Fibroblast of mammary gland (primary cell): ENCODE measurements at regions not wholly inside any gene's neighbourhood (a gene's known extent, or its start where the extent isn't known, plus 50 kb on each side); places are given as distances from the start of the nearest gene placed in this dataset.
A peak's percentile ranks its signal among the peaks of the same experiment; 100 is the strongest.
"Not testable (repeated sequence)": the region's sequence is repeated elsewhere in the genome, so short reads cannot be mapped to it uniquely, and the experiment has no call there.

ENCODE experiments used
- DNase-seq: peaks from one replicate; pipeline ENCODE4 v3.0.0-alpha.2; 2010; ENCODE audit warnings: low read depth
- H3K4me3 ChIP-seq: 2 replicates; pipeline ENCODE4 v1.5.1; 2011; ENCODE audit warnings: low read depth, mild to moderate bottlenecking, low read length, moderate library complexity; ENCODE audit not compliant: control insufficient read depth
- TF ChIP-seq, protein P1 (sequence below): conservative IDR thresholded peaks from 2 replicates; pipeline ENCODE4 v1.5.1; 2011; ENCODE audit warnings: low read depth, low read length, inconsistent platforms; ENCODE audit not compliant: control insufficient read depth, insufficient read depth

DNA sequence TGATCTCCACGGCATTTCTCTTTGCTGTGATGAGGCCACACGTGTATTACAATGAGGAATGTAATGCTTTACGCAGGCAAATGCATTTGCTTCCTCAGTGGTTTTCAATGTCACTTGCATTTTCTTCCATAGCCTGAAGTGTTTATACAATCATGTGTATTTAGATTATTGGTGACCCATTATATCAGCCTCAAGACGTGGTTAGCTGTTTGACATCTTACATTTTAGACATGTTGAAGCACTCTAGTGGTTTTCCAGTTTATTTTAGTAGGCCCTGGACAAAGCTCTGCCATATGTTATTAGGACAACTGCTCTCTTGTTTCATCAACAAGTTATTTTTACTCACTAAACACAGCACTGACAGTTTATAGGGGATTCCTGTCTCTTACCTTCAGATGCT lies 200.4 kb downstream of the UTRN start:
- TF ChIP-seq, protein P1, sequence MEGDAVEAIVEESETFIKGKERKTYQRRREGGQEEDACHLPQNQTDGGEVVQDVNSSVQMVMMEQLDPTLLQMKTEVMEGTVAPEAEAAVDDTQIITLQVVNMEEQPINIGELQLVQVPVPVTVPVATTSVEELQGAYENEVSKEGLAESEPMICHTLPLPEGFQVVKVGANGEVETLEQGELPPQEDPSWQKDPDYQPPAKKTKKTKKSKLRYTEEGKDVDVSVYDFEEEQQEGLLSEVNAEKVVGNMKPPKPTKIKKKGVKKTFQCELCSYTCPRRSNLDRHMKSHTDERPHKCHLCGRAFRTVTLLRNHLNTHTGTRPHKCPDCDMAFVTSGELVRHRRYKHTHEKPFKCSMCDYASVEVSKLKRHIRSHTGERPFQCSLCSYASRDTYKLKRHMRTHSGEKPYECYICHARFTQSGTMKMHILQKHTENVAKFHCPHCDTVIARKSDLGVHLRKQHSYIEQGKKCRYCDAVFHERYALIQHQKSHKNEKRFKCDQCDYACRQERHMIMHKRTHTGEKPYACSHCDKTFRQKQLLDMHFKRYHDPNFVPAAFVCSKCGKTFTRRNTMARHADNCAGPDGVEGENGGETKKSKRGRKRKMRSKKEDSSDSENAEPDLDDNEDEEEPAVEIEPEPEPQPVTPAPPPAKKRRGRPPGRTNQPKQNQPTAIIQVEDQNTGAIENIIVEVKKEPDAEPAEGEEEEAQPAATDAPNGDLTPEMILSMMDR: no peak
- no peak overlapping the region for H3K4me3 ChIP-seq
- no peak for DNase-seq

DNA sequence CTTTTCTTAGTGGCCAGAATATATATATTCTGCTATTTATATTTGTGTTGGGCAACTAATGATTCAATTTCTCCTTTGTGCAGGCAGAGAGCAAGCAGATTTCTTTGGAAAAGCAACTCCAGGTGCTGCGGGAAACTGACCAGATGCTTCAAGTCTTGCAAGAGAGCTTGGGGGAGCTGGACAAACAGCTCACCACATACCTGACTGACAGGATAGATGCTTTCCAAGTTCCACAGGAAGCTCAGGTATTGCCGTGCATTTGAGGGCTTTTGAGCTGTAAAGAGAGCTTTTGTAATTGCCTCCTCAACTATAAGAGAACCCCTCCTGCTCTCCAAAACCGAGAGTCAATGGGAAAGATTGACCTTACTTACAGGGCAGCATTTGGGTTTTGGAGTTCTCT lies 203.5 kb downstream of the UTRN start:
- TF ChIP-seq, protein P1: no peak
- DNase-seq: no peak
- H3K4me3 ChIP-seq: no peak overlapping the region

GRCh38 chr6:144493035-144493910 lies 208.1 kb downstream of the UTRN start:
- TF ChIP-seq, protein P1: no peak
- DNase-seq: peak; percentile 73
- no peak overlapping the region for H3K4me3 ChIP-seq

- DNase-seq, H3K4me3 ChIP-seq: not testable (repeated sequence)
Measured at GRCh38 chr6:144495076-144495475, 209.9 kb downstream of the UTRN start.

GRCh38 chr6:144497650-144498049 lies 212.5 kb downstream of the UTRN start:
- H3K4me3 ChIP-seq: no peak overlapping the region
- TF ChIP-seq, protein P1: no peak
- peak; percentile 39 for DNase-seq

- DNase-seq: no peak
- TF ChIP-seq, protein P1: no peak
- H3K4me3 ChIP-seq: no peak overlapping the region
Measured at GRCh38 chr6:144500892-144501291, 215.8 kb downstream of the UTRN start.

DNA sequence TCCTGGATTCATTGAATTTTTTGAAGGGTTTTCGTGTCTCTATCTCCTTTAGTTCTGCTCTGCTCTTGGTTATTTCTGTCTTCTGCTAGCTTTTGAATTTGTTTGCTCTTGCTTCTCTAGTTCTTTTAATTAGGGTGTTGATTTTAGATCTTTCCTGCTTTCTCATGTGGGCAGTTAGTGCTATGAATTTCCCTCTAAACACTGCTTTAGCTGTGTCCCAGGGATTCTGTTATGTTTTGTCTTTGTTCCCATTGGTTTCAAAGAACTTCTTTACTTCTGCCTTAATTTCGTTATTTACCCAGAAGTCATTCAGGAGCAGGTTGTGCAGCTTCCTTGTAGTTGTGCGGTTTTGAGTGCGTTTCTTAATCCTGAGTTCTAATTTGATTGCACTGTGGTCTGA lies 220.1 kb downstream of the UTRN start:
- DNase-seq, H3K4me3 ChIP-seq: not testable (repeated sequence)

GRCh38 chr6:144506051-144506450 lies 220.9 kb downstream of the UTRN start:
- not testable (repeated sequence) for DNase-seq, H3K4me3 ChIP-seq

GRCh38 chr6:144507772-144508312 lies 222.7 kb downstream of the UTRN start:
- not testable (repeated sequence) for DNase-seq, H3K4me3 ChIP-seq
